A673 (cell line): ENCODE measurements at regions not wholly inside any gene's neighbourhood (a gene's known extent, or its start where the extent isn't known, plus 50 kb on each side); places are given as distances from the start of the nearest gene placed in this dataset.
A peak's percentile ranks its signal among the peaks of the same experiment; 100 is the strongest.

ENCODE experiments used
- BruUV-seq: library from RNA; stranded (reverse); fragments of 400-500 nt; replicated peaks from 2 replicates; lab custom pipeline; 2021; lab: Mats Ljungman, UMichigan
- CTCF ChIA-PET: fragments of 300-600 bp; sonication (Branson Sonifier 250); formaldehyde crosslinking; loops from one replicate; lab custom pipeline; 2022; ENCODE audit warnings: antibody characterized with exemption; lab: Charles Lee
- POLR2A ChIA-PET: fragments of 300-600 bp; sonication (Branson Sonifier 250); formaldehyde crosslinking; loops from one replicate; lab custom pipeline; 2022; ENCODE audit warnings: antibody characterized with exemption; ENCODE audit not compliant: low non-redundant PET; lab: Charles Lee
- DNase-seq: peaks from one replicate; pipeline ENCODE4 v3.0.0-alpha.2; 2015; ENCODE audit warnings: low spot score
- H3K27ac ChIP-seq: fragments of 200-600 bp; sonication (generic); 2 replicates; pipeline ENCODE4 v1.5.1; 2016; ENCODE audit warnings: mixed run types, low read depth, mild to moderate bottlenecking, mixed read lengths, antibody characterized with exemption, low read length; ENCODE audit not compliant: poor library complexity, severe bottlenecking
- H3K27me3 ChIP-seq: fragments of 200-600 bp; sonication (generic); replicated peaks from 2 replicates; pipeline ENCODE4 v1.6.1; 2017; ENCODE audit warnings: mixed run types, low read depth, mild to moderate bottlenecking, mixed read lengths, antibody characterized with exemption, low read length; ENCODE audit not compliant: insufficient read depth, poor library complexity
- H3K36me3 ChIP-seq: fragments of 200-600 bp; sonication (generic); 2 replicates; pipeline ENCODE4 v1.6.1; 2016; ENCODE audit warnings: mixed run types, mild to moderate bottlenecking, mixed read lengths, antibody characterized with exemption, low read length; ENCODE audit not compliant: insufficient read depth, poor library complexity, severe bottlenecking
- H3K4me1 ChIP-seq: fragments of 200-600 bp; sonication (generic); 2 replicates; pipeline ENCODE4 v1.6.1; 2017; ENCODE audit warnings: mixed run types, mild to moderate bottlenecking, mixed read lengths, antibody characterized with exemption, low read length; ENCODE audit not compliant: insufficient read depth, poor library complexity, severe bottlenecking
- H3K4me3 ChIP-seq: fragments of 200-600 bp; sonication (generic); 2 replicates; pipeline ENCODE4 v1.5.1; 2016; ENCODE audit warnings: low read depth, mixed run types, mild to moderate bottlenecking, mixed read lengths, low read length; ENCODE audit not compliant: poor library complexity, severe bottlenecking
- H3K9me3 ChIP-seq: fragments of 200-600 bp; sonication (generic); 2 replicates; pipeline ENCODE4 v1.6.1; 2016; ENCODE audit warnings: mixed run types, low read depth, mild to moderate bottlenecking, mixed read lengths, antibody characterized with exemption, low read length; ENCODE audit not compliant: poor library complexity, severe bottlenecking
- EZH2 ChIP-seq: fragments of 200-600 bp; sonication (generic); IDR thresholded peaks from 2 replicates; pipeline ENCODE4 v1.6.1; 2017; ENCODE audit warnings: borderline replicate concordance, low read depth, mild to moderate bottlenecking, mixed read lengths, antibody characterized with exemption, low read length; ENCODE audit not compliant: poor library complexity, severe bottlenecking
- intact Hi-C: fragments of 100-400 bp; cut with micrococcal nuclease; formaldehyde crosslinking; loops from one replicate; pipeline ENCODE4 v1.10.0; 2022; ENCODE audit not compliant: unreplicated experiment
- TF ChIP-seq, protein P1 (sequence below): fragments of 300-800, 200-600 bp; sonication (generic); conservative IDR thresholded peaks from 2 replicates; pipeline ENCODE4 v1.5.1; 2017; ENCODE audit warnings: low read depth, mild to moderate bottlenecking, antibody characterized with exemption, low read length, moderate library complexity, mixed read lengths

DNA sequence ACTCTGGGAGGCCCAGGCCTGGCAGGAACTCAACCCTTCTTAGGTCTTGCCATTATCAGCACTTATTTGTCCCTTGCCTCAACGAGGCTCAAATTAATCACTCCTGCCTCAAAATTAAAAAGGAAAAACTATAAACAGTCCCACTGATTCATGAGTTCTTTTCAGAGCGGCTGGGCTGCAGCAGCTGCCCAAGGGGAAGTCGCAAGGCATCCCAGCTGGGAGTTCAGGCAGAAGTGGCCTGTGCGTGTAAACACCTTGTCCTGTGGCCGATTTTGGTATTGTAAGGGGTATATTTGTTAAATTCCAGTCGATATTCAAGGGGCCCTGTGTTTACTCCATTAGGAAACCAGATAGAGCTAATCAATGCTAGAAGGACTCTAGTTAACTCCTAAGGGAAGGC lies 213.9 kb upstream of the CADM1 start:
- H3K36me3 ChIP-seq, result no peaks in the 10 kb centered on the region
- POLR2A ChIA-PET, result no interaction called here
- TF ChIP-seq, protein P1, sequence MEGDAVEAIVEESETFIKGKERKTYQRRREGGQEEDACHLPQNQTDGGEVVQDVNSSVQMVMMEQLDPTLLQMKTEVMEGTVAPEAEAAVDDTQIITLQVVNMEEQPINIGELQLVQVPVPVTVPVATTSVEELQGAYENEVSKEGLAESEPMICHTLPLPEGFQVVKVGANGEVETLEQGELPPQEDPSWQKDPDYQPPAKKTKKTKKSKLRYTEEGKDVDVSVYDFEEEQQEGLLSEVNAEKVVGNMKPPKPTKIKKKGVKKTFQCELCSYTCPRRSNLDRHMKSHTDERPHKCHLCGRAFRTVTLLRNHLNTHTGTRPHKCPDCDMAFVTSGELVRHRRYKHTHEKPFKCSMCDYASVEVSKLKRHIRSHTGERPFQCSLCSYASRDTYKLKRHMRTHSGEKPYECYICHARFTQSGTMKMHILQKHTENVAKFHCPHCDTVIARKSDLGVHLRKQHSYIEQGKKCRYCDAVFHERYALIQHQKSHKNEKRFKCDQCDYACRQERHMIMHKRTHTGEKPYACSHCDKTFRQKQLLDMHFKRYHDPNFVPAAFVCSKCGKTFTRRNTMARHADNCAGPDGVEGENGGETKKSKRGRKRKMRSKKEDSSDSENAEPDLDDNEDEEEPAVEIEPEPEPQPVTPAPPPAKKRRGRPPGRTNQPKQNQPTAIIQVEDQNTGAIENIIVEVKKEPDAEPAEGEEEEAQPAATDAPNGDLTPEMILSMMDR, result no peak
- TF ChIP-seq EZH2, result no peak
- H3K9me3 ChIP-seq, result no peaks in the 10 kb centered on the region
- H3K4me3 ChIP-seq, result no peak overlapping the region
- no TSS peak for BruUV-seq
- H3K27ac ChIP-seq, result no peak overlapping the region
- intact Hi-C loops, result no loop called here
- DNase-seq, result no peak
- H3K4me1 ChIP-seq, result peaks cover 7% of the 10 kb centered on the region
- no peaks in the 10 kb centered on the region for H3K27me3 ChIP-seq
- CTCF ChIA-PET, result no interaction called here

DNA sequence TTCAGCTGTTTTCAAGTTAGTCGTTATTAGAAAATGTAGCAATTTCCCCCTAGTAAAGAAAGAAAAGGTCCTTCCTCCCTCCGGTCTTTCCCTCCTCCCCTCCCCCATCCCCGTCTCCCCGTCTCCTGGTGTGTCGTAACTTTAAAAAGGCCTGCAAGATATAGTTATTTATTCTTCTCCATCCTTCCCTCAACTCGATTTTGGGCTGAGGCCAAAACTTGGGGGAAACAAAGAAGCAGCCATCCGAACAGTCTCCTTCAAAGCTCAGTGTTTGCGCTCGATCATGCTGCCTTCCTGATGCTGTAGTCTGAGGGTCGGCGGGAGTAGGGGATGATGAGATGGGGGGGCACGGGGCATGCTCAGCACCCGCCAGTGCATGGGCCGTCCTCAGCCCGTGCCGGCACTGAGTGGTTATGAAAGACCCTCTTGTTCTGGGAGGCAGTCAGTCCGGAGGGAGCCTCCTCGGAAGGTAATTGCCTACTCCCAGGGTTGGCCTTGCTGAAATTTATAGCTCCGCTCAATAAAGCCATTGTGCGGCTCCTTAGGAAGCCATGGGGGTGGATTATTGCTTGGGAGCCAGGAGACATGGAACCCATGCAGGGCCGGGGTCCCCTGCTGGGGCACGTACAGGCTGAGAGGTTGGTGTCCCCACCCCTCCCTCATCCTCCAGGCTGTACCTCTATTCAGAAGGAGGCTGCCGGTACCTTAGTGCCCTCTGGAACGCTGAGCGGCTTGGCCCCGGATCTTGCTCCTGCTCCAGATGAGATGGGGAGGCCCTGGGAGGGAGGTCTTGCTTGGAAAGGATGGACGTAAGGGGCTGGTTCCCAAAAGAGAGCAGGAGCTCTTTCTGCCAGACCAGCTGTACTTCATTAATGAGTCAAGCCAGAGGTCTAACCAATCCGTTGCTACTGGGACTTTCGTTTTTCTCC lies 212.7 kb upstream of the CADM1 start:
- no peak overlapping the region for H3K27ac ChIP-seq
- POLR2A ChIA-PET, result interaction anchor here (0.9 kb wide), 1 partner anchor 22 kb away, joined by 3 read pairs; no protein-coding TSS in a partner anchor
- no peak overlapping the region for H3K4me3 ChIP-seq
- TF ChIP-seq, protein P1, result no peak
- no peak for TF ChIP-seq EZH2
- peak; percentile 33 for DNase-seq
- peaks cover 7% of the 10 kb centered on the region for H3K4me1 ChIP-seq
- H3K9me3 ChIP-seq, result no peaks in the 10 kb centered on the region
- no peaks in the 10 kb centered on the region for H3K36me3 ChIP-seq
- no peaks in the 10 kb centered on the region for H3K27me3 ChIP-seq
- BruUV-seq, result no TSS peak
- CTCF ChIA-PET, result no interaction called here
- intact Hi-C loops, result no loop called here

DNA sequence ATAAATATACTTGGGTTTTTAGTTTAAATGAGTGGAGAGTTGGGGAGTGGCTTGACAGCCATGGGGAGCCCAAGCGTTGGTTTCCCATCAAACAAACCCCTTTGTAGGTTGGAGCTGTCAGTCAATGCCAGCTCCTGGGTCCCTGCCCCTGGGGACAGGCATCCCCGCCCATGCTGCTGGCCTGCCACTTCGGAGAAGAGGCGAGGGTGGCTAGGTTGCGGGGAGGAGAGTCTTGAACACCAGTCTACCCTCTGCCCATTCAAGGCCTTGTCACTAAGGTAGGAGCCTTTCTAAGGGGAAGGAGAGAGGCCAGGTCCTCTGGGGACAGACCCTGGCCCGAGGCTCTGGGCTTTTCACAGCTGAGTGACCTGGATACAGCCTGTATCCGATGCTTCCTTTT lies 211.9 kb upstream of the CADM1 start:
- intact Hi-C loops, result no loop called here
- POLR2A ChIA-PET, result no interaction called here
- H3K27ac ChIP-seq, result no peak overlapping the region
- H3K4me3 ChIP-seq, result no peak overlapping the region
- TF ChIP-seq, protein P1, result no peak
- no peak for TF ChIP-seq EZH2
- CTCF ChIA-PET, result interaction anchor here (0.7 kb wide), 1 partner anchor 1015 kb away, joined by 10 read pairs; no protein-coding TSS in a partner anchor
- BruUV-seq, result no TSS peak
- peaks cover 7% of the 10 kb centered on the region for H3K4me1 ChIP-seq
- no peak for DNase-seq
- no peaks in the 10 kb centered on the region for H3K27me3 ChIP-seq
- no peaks in the 10 kb centered on the region for H3K36me3 ChIP-seq
- no peaks in the 10 kb centered on the region for H3K9me3 ChIP-seq
